ENCODE measurements at regions not wholly inside any gene's neighbourhood (a gene's known extent, or its start where the extent isn't known, plus 50 kb on each side); places are given as distances from the start of the nearest gene placed in this dataset.

DNA sequence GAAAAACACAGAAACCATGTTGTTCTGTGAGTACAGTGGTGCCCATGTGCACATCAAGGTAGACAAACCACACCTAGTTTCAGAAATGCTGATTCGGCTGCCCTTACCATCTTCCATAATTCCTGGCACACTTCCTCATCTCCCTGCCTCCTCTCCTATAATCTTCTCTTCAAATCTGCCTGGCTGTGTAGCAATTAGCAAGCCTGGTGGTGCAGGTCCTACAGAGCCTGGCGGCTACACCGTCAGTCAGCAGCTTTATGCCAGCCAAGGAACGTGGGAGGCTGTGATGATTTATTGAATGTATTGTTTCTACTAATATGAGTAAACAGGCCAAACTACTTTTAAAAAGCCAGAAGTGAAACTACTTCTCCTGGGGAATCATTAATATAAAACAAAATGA lies 106.8 kb downstream of the SEMA6D start:
- no peak for DNase-seq (ENCODE audit: low spot score)

GRCh38 chr15:47829667-47830066 lies 112.4 kb downstream of the SEMA6D start:
- DNase-seq (ENCODE audit: low spot score): no peak

- DNase-seq (ENCODE audit: low spot score): no peak
Observed at GRCh38 chr15:47834093-47834492, 116.8 kb downstream of the SEMA6D start.

GRCh38 chr15:47839233-47839825 lies 122.0 kb downstream of the SEMA6D start:
- DNase-seq (ENCODE audit: low spot score): no peak

GRCh38 chr15:47843124-47843663 lies 125.9 kb downstream of the SEMA6D start:
- DNase-seq (ENCODE audit: low spot score): no peak

- DNase-seq (ENCODE audit: low spot score): no peak
Observed at GRCh38 chr15:47844437-47844836, 127.1 kb downstream of the SEMA6D start.

DNA sequence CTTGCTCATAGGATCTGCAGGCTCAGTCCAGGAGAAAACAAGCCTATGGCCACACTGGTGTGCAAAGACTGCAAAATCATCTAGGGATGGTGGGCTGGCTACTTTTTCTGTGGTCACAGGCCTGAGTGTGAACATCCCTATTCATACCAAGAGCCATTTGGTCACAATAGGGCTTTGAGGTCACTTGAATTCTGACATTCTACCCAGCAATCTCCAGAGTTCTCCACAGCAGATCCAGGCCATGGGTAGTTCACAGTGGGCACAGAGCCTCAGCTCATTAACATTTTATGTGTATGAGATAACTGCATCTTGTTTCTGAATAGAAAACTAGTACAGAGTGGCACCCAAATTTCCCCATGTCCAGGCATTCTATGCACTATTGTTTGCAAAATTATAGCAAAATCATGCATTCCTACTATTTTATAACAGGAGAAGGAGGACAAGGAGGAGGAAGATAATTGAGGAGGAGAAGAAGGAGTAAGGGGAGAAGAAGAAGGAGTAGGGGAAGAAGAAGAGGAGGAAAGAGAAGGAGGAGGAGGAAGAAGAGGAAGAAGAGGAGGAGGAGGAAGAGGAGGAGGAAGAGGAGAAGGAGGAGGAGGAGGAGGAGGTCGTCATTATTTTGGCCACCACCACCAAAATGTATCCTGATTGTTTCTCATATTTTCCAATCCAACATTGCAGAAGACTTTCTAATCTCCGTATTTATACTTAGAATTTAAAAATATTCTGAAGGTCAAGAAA lies 129.0 kb downstream of the SEMA6D start:
- DNase-seq (ENCODE audit: low spot score): no peak

DNA sequence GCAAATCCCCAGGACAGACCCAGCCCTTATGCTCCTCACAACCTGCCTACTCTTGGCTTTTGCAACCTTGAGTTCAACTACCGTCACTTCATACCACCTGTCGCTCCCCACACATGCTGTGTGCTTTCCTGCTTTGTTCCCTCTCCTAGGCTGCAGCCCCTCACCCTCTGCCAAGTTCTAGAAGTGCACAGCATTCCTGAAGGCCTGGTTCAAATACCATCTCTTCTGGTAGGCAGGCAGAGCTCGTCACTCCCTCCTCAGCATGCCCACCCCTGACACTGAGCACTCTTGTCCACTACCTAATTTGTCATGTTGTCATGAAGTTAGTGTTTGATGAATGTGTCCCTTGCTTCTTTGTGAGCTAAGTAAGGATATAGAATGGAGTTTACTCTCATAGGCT lies 129.6 kb downstream of the SEMA6D start:
- DNase-seq (ENCODE audit: low spot score): no peak

- no peak for DNase-seq (ENCODE audit: low spot score)
Observed at GRCh38 chr15:47856071-47856470, 138.8 kb downstream of the SEMA6D start.

DNA sequence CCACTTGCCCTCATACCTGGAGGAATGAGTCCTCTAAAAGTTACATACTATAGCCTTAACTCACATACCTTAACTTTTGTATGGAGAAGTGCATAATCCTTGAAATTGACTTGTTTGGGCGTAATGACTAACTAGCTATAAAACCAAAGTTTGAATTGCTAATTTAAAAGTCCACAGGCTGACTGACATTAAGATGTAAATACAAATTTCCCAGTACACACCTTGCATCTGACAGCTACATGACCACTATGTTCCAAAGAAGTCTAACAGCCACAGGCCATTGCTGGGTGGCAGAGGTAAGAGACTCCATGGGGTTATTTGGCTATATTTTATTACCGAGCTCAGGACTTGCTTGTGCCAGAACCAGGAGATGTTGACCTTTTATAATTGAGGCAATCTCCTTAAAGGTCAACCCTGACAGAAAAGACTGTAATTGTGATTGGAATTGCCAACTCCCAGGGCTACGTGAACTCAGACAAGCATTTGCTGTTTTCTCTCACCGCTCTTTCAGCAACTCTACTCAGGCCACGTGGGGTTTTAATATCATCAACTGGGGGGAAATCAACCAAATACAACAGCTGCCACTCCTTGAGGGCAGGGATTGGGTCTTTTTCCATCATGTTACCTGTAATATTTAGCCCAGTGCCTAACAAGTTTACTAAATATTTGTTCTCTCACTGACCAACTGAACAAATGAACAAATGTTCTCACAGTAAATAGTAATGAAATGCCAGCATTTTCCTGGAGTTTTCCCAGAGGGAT lies 139.9 kb downstream of the SEMA6D start:
- DNase-seq (ENCODE audit: low spot score): no peak

DNA sequence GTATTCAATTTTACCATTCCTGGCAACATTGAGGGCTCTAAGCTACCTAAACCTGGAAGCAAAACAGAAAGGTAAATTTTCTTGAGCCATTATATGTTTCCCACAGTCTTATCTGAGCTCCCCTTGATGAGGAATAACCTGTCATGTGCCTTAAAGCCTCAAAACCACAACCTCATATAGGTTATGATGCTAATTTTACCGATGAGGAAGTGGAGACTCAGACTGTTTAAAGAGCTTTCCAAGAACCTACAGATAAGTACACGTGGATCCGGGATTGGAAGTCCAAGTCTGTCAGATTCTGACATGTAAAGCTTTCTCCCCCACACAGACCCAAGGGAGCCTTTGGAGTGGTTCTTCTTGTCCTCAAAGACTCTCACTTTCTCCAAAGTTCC lies 140.5 kb downstream of the SEMA6D start:
- DNase-seq (ENCODE audit: low spot score): no peak

DNA sequence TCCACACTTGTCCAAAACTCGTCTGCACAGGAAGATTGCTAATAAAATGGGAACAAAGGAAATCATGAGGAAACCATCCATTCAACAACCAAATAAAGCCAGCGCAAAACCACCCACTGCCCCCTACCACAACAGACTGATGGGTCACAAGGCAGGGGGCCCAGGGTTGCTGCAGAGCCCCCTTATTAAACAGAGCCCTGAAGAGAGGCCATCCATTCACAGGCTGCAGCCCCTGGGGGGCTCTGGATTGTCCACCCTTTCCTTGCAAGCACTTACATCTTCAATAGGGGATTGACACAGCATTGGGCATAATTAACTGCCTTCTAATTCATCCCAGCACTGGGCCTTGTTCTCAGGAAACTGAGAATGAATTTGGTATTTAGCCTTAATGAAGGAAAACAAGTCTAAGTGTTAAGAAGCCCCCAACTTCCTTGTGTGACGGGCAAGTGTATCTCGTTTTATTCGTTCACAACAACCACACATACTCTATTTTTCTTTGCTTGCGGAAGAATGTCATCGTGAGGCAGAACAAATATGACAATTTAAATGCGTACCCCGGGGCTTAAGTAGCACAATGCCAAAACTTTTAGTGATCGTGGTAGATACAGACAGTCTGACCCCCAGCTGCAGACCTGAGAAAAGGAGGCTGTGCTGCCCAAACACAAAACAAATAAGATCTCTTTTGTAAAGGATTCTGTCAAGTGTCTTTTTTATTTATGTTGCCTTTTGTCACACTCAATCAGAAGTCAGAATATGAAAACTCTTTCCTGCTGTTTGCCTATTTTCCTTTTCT lies 144.0 kb downstream of the SEMA6D start:
- DNase-seq (ENCODE audit: low spot score): no peak

- no peak for DNase-seq (ENCODE audit: low spot score)
Observed at GRCh38 chr15:47862402-47862801, 145.1 kb downstream of the SEMA6D start.

DNA sequence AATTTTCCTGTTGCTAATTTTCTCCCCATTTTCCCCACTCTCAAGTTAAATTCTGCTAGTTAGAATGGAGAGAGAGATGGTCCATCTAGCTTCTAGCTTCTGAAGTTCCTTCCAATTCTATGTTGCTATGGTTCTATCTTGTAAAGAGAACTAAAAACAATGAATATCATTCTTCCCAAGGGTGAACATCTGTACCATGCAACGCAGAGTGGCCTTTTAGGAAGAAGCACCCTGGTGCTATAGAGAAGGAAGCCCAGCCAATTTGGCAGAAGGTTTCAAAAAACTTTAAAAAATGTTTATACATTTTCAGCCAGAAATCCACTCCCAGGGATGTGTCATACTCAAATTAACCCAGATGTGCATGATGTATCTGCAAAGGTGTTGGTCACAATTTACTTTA lies 149.1 kb downstream of the SEMA6D start:
- no peak for DNase-seq (ENCODE audit: low spot score)

- DNase-seq (ENCODE audit: low spot score): no peak
Observed at GRCh38 chr15:47870300-47870955, 153.1 kb downstream of the SEMA6D start.

DNA sequence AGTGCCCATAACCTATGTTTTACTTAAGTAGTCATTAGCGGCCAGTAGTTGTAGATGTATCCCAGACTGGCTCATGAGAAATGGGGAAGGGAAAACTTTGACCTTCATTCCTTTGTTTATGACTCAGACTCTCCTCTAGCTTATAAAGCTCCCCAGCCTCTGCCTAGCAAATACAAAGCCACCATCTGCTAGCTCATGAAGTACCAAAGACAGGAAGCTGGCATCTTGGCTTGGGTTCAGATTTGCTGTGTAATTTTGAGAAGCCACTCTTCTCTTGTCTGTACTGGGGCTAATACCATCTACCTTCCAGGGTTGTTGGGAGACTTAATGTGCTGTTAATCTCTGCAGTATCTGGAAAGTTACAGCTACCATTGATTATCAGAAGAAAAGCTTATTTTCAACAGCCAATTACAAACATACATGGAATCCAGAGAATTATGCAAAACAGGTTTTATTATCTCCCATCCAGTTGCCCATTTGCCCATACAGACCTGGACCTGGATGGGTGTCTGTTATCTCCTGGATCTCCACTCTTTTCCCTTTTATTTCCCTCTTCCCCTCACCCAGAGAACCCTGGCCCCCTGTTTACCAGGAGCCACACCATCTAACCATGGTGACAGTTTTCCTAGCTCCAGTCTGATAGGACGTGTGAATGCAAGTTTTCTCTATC lies 153.8 kb downstream of the SEMA6D start:
- no peak for DNase-seq (ENCODE audit: low spot score)

GRCh38 chr15:47872208-47872607 lies 154.9 kb downstream of the SEMA6D start:
- no peak for DNase-seq (ENCODE audit: low spot score)

- DNase-seq (ENCODE audit: low spot score): no peak
Observed at GRCh38 chr15:47872869-47873432, 155.6 kb downstream of the SEMA6D start.

DNA sequence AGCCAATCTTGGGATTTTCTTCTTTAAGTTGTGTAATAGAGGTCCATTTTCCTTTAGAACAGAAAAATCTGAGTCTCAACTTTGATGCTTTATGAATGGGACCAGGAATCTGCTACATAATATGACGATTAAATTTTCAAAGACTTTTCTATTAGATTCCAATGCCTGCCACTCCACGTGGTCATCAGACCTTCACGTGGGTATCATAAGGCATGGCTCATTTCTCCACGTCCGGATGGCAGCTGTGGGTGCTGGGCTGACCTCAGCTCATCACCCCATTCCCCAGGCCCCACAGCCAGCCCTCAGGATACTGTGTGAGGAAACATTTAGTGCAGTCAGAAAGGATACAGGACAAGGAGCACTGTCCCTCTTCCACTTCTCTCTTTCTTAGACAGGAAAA lies 159.7 kb downstream of the SEMA6D start:
- DNase-seq (ENCODE audit: low spot score): no peak

- DNase-seq (ENCODE audit: low spot score): no peak
Observed at GRCh38 chr15:47877836-47878235, 160.5 kb downstream of the SEMA6D start.

- peak; percentile 40 for DNase-seq (ENCODE audit: low spot score)
Observed at GRCh38 chr15:47885920-47886319, 168.6 kb downstream of the SEMA6D start.
